ENCODE measurements at regions not wholly inside any gene's neighbourhood (a gene's known extent, or its start where the extent isn't known, plus 50 kb on each side); places are given as distances from the start of the nearest gene placed in this dataset.
"Not testable (repeated sequence)": the region's sequence is repeated elsewhere in the genome, so short reads cannot be mapped to it uniquely, and the experiment has no call there.

- H3K9me3 ChIP-seq = no peaks in the 10 kb centered on the region
- no peak overlapping the region for H3K27ac ChIP-seq
- H3K27me3 ChIP-seq = no peaks in the 10 kb centered on the region
- no peak for DNase-seq
- WGBS, 2 donors = 75 to 89% methylated on average over 3 of the region's 3 CpGs
- no peak overlapping the region for H3K4me3 ChIP-seq
- no peaks in the 10 kb centered on the region for H3K4me1 ChIP-seq
- no peaks in the 10 kb centered on the region for H3K36me3 ChIP-seq (ENCODE audit: low read depth, missing control alignments)
- no peak for TF ChIP-seq POLR2A (IDR thresholded peaks at IDR 0.05)
- intact Hi-C loops (cut with DNase I; ENCODE audit: low total_unique reads) = no loop called here
Observed at GRCh38 chr6:141758430-141758829, 374.3 kb upstream of the GJE1 start.

DNA sequence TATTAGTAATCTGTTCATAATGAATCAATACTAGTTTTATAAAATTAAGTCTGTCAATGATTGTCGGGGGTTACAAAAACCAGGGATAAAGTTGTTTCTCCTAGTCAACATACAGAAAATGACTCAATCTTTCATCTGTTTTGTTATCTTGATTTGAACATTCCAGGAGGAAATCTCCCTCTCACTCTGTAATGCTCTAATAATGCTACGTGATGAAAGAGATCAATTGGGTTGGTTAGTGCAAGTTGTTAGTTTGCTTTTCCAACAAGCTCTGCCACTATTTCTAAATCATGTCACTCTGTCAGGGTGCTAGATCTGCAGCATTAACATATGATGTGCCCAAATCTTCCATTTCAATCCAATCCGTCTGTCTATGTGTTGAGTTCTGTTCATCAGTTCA is 379.5 kb upstream of the GJE1 start:
- Histone ChIP-seq H3K9me3 (no peaks in the 10 kb centered on the region), H3K4me3 (no peak overlapping the region), H3K27me3 (no peaks in the 10 kb centered on the region), H3K4me1 (no peaks in the 10 kb centered on the region), H3K27ac (no peak overlapping the region), H3K36me3 (ENCODE audit: low read depth, missing control alignments) (no peaks in the 10 kb centered on the region)
- intact Hi-C loops (cut with DNase I; ENCODE audit: low total_unique reads) = no loop called here
- no peak for DNase-seq
- TF ChIP-seq POLR2A (IDR thresholded peaks at IDR 0.05) = no peak
- TF ChIP-seq CTCF (IDR thresholded peaks at IDR 0.05) = no peak
- 86 to 91% methylated on average over 3 of the region's 3 CpGs for WGBS, 2 donors

GRCh38 chr6:141752677-141753076 is 380.0 kb upstream of the GJE1 start:
- no peak overlapping the region for H3K27ac ChIP-seq
- H3K9me3 ChIP-seq = no peaks in the 10 kb centered on the region
- DNase-seq = no peak
- H3K27me3 ChIP-seq = no peaks in the 10 kb centered on the region
- no peak overlapping the region for H3K4me3 ChIP-seq
- no peak for TF ChIP-seq CTCF (IDR thresholded peaks at IDR 0.05)
- TF ChIP-seq POLR2A (IDR thresholded peaks at IDR 0.05) = no peak
- no peaks in the 10 kb centered on the region for H3K4me1 ChIP-seq
- intact Hi-C loops (cut with DNase I; ENCODE audit: low total_unique reads) = no loop called here
- no peaks in the 10 kb centered on the region for H3K36me3 ChIP-seq (ENCODE audit: low read depth, missing control alignments)
- WGBS, 2 donors = 86 to 88% methylated on average over 1 of the region's 1 CpG

- not testable (repeated sequence) for H3K9me3 ChIP-seq
- 84 to 98% methylated on average over 6 to 7 of the region's 7 CpGs for WGBS, 2 donors
Observed at GRCh38 chr6:141746324-141746723, 386.4 kb upstream of the GJE1 start.

DNA sequence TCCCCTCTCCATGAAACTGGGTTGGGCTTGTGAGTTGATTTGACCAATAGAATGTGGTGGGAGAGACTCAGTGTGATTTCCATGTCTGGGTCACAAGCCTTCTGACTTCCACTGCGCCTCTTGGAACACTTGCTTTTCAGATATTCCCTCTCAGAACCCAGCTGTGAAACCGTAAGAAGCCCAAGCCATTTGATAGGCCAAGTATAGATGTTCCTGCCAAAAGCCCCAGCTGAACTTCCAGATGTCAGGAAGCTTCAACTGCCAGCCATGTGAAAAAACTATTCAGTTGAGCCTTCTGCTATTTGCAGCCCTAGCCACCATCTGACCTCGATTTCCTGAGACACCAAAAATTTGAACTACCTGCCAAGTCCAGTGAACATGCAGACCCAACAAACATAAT is 387.8 kb upstream of the GJE1 start:
- no peaks in the 10 kb centered on the region for H3K4me1 ChIP-seq
- H3K36me3 ChIP-seq (ENCODE audit: low read depth, missing control alignments) = no peaks in the 10 kb centered on the region
- intact Hi-C loops (cut with DNase I; ENCODE audit: low total_unique reads) = no loop called here
- TF ChIP-seq CTCF (IDR thresholded peaks at IDR 0.05) = no peak
- TF ChIP-seq POLR2A (IDR thresholded peaks at IDR 0.05) = no peak
- no peaks in the 10 kb centered on the region for H3K27me3 ChIP-seq
- no peaks in the 10 kb centered on the region for H3K9me3 ChIP-seq
- WGBS, 2 donors = 30 to 58% methylated on average over 3 of the region's 3 CpGs
- no peak overlapping the region for H3K4me3 ChIP-seq
- H3K27ac ChIP-seq = no peak overlapping the region
- no peak for DNase-seq

More at GRCh38 chr6:141746324-141746723, 386.4 kb upstream of the GJE1 start:
- DNase-seq; intact Hi-C loops (cut with DNase I; ENCODE audit: low total_unique reads); H3K4me3 ChIP-seq; H3K27ac ChIP-seq; H3K36me3 ChIP-seq (ENCODE audit: low read depth, missing control alignments); H3K27me3 ChIP-seq; H3K4me1 ChIP-seq: not testable (repeated sequence)

- Histone ChIP-seq H3K4me1 (no peaks in the 10 kb centered on the region), H3K4me3 (no peak overlapping the region), H3K36me3 (ENCODE audit: low read depth, missing control alignments) (no peaks in the 10 kb centered on the region), H3K9me3 (no peaks in the 10 kb centered on the region), H3K27ac (no peak overlapping the region), H3K27me3 (no peaks in the 10 kb centered on the region)
- WGBS, 2 donors = 76% methylated on average over 2 of the region's 2 CpGs
- intact Hi-C loops (cut with DNase I; ENCODE audit: low total_unique reads) = no loop called here
- TF ChIP-seq POLR2A (IDR thresholded peaks at IDR 0.05) = no peak
- TF ChIP-seq CTCF (IDR thresholded peaks at IDR 0.05) = no peak
- DNase-seq = no peak
Observed at GRCh38 chr6:141744194-141744925, 388.4 kb upstream of the GJE1 start.
